Left kidney (tissue), 1 donor: ENCODE measurements at regions not wholly inside any gene's neighbourhood (a gene's known extent, or its start where the extent isn't known, plus 50 kb on each side); places are given as distances from the start of the nearest gene placed in this dataset.

Experiments
- DNase-seq: peaks from one replicate; pipeline ENCODE4 v3.0.0-alpha.2; 2013

GRCh38 chr4:152235718-152236117, 300.2 kb downstream of the FBXW7 start:
- DNase-seq = no peak

- no peak for DNase-seq
Measured at GRCh38 chr4:152234571-152234970, 301.3 kb downstream of the FBXW7 start.

- DNase-seq = no peak
Measured at GRCh38 chr4:152232271-152232670, 303.6 kb downstream of the FBXW7 start.

GRCh38 chr4:152229782-152230289, 306.1 kb downstream of the FBXW7 start:
- no peak for DNase-seq

GRCh38 chr4:152225680-152226079, 310.2 kb downstream of the FBXW7 start:
- no peak for DNase-seq

- no peak for DNase-seq
Measured at GRCh38 chr4:152224721-152225420, 311.0 kb downstream of the FBXW7 start.

- DNase-seq = no peak
Measured at GRCh38 chr4:152224223-152224622, 311.7 kb downstream of the FBXW7 start.

GRCh38 chr4:152223600-152223999, 312.3 kb downstream of the FBXW7 start:
- DNase-seq = no peak

GRCh38 chr4:152221816-152222516, 313.9 kb downstream of the FBXW7 start:
- DNase-seq = no peak

GRCh38 chr4:152220201-152220666, 315.7 kb downstream of the FBXW7 start:
- DNase-seq = no peak

- DNase-seq = no peak
Measured at GRCh38 chr4:152218576-152218975, 317.3 kb downstream of the FBXW7 start.

- DNase-seq = no peak
Measured at GRCh38 chr4:152217896-152218295, 318.0 kb downstream of the FBXW7 start.

- no peak for DNase-seq
Measured at GRCh38 chr4:152211936-152212653, 323.8 kb downstream of the FBXW7 start.

- DNase-seq = no peak
Measured at GRCh38 chr4:152209772-152210493, 326.0 kb downstream of the FBXW7 start.

GRCh38 chr4:152207378-152207720, 328.5 kb downstream of the FBXW7 start:
- DNase-seq = no peak

- DNase-seq = no peak
Measured at GRCh38 chr4:152206646-152207377, 329.1 kb downstream of the FBXW7 start.

GRCh38 chr4:152206185-152206584, 329.7 kb downstream of the FBXW7 start:
- no peak for DNase-seq

GRCh38 chr4:152202415-152202814, 333.5 kb downstream of the FBXW7 start:
- DNase-seq = no peak

- DNase-seq = no peak
Measured at GRCh38 chr4:152200511-152201333, 335.2 kb downstream of the FBXW7 start.

- no peak for DNase-seq
Measured at GRCh38 chr4:152197211-152197610, 338.7 kb downstream of the FBXW7 start.

- DNase-seq = no peak
Measured at GRCh38 chr4:152195888-152196287, 340.0 kb downstream of the FBXW7 start.
